Endothelial cell of umbilical vein (primary cell): ENCODE measurements at regions not wholly inside any gene's neighbourhood (a gene's known extent, or its start where the extent isn't known, plus 50 kb on each side); places are given as distances from the start of the nearest gene placed in this dataset.

Experiments
- BruUV-seq: library from RNA; stranded (reverse); fragments of 400-500 nt; replicated peaks from 2 replicates; lab custom pipeline; 2021; lab: Mats Ljungman, UMichigan
- CTCF ChIA-PET: fragments of 300-600, 350-600 bp; sonication (Branson Sonifier 250); formaldehyde crosslinking; loops from one replicate; lab custom pipeline; 2021; ENCODE audit warnings: antibody characterized with exemption, inconsistent platforms; lab: Charles Lee
- POLR2A ChIA-PET: fragments of 300-600, 350-600 bp; sonication (Branson Sonifier 250); formaldehyde crosslinking; loops from one replicate; lab custom pipeline; 2021; ENCODE audit warnings: antibody characterized with exemption, inconsistent platforms; lab: Charles Lee
- DNase-seq: peaks from one replicate; pipeline ENCODE4 v3.0.0-alpha.2; 2011; ENCODE audit warnings: low read depth, low spot score
- FAIRE-seq: peaks from 2 replicates; lab custom pipeline; 2011; peaks lifted over from hg19 to GRCh38; lab: Jason Lieb, UNC
- H2AFZ ChIP-seq: 2 replicates; pipeline ENCODE4 v1.6.0; 2012; ENCODE audit warnings: low read depth, low read length, control low read depth, inconsistent platforms
- H3K27ac ChIP-seq: 2 replicates; pipeline ENCODE4 v1.5.1; 2011; ENCODE audit warnings: low read depth, mild to moderate bottlenecking, control low read depth, low read length, moderate library complexity; ENCODE audit not compliant: insufficient read depth
- H3K27me3 ChIP-seq, 2 experiments: 2 replicates each; pipeline versions ENCODE4 v1.6.0 to v1.6.1; 2011; ENCODE audit warnings: low read length in 2 of 2, mixed read lengths in 1 of 2; ENCODE audit not compliant: control insufficient read depth in 2 of 2, insufficient read depth in 2 of 2
- H3K36me3 ChIP-seq, 2 experiments: 2 replicates in 1 of 2; 3 replicates in 1 of 2; pipeline ENCODE4 v1.5.1; 2011; ENCODE audit warnings: low read length in 2 of 2, mild to moderate bottlenecking in 1 of 2, moderate library complexity in 1 of 2; ENCODE audit not compliant: control insufficient read depth in 2 of 2, insufficient read depth in 2 of 2; ENCODE audit errors: extremely low read depth in 1 of 2
- H3K4me1 ChIP-seq: 3 replicates; pipeline ENCODE4 v1.5.1; 2011; ENCODE audit warnings: mild to moderate bottlenecking, low read length; ENCODE audit not compliant: control insufficient read depth, insufficient read depth; ENCODE audit errors: extremely low read depth
- H3K4me2 ChIP-seq: 2 replicates; pipeline ENCODE4 v1.6.1; 2011; ENCODE audit warnings: low read length, control low read depth, mixed read lengths; ENCODE audit not compliant: insufficient read depth
- H3K4me3 ChIP-seq, 3 experiments: fragments of 200-600 bp in 1 of 3; sonication (generic), shearing (Covaris generic) in 1 of 3; replicated peaks in 1 of 3; 2 replicates each; pipeline ENCODE4 v1.5.1; 2011 to 2016; ENCODE audit warnings: control low read depth in 3 of 3, low read length in 3 of 3, mild to moderate bottlenecking in 2 of 3, inconsistent platforms in 1 of 3, low read depth in 1 of 3, moderate library complexity in 1 of 3; ENCODE audit not compliant: insufficient read depth in 1 of 3
- H3K79me2 ChIP-seq: 2 replicates; pipeline ENCODE4 v1.6.0; 2012; ENCODE audit warnings: low read length, inconsistent platforms; ENCODE audit not compliant: control insufficient read depth, insufficient read depth
- H3K9ac ChIP-seq: replicated peaks from 2 replicates; pipeline ENCODE3; 2011; ENCODE audit warnings: low read length, control low read depth; ENCODE audit not compliant: insufficient read depth; ENCODE audit errors: extremely low read depth
- H3K9me1 ChIP-seq: replicated peaks from 3 replicates; pipeline ENCODE4 v1.6.0; 2011; ENCODE audit warnings: mild to moderate bottlenecking, low read length; ENCODE audit not compliant: control insufficient read depth, insufficient read depth; ENCODE audit errors: extremely low read depth
- H3K9me3 ChIP-seq: replicated peaks from 2 replicates; pipeline ENCODE4 v1.5.1; 2012; ENCODE audit warnings: low read length, inconsistent platforms; ENCODE audit not compliant: control insufficient read depth, insufficient read depth
- H4K20me1 ChIP-seq: replicated peaks from 2 replicates; pipeline ENCODE3; 2011; ENCODE audit warnings: mild to moderate bottlenecking, low read length; ENCODE audit not compliant: control insufficient read depth, insufficient read depth; ENCODE audit errors: extremely low read depth
- CTCF ChIP-seq, 2 donors: IDR thresholded peaks; 1 replicate in 1 of 2; 2 replicates in 1 of 2; pipeline ENCODE4 v1.5.1; 2011; ENCODE audit warnings: low read length in 2 of 2, mild to moderate bottlenecking in 2 of 2, moderate library complexity in 2 of 2, control low read depth in 1 of 2, inconsistent platforms in 1 of 2, low read depth in 1 of 2; ENCODE audit not compliant: insufficient read depth in 1 of 2; ENCODE audit errors: extremely low read depth in 1 of 2
- EZH2 ChIP-seq: IDR thresholded peaks from 2 replicates; pipeline ENCODE4 v1.6.1; 2012; ENCODE audit warnings: borderline replicate concordance, low read depth, mild to moderate bottlenecking, moderate library complexity, low read length, inconsistent platforms; ENCODE audit not compliant: severe bottlenecking
- FOS ChIP-seq: IDR thresholded peaks from 2 replicates; pipeline ENCODE4 v1.6.1; 2011; ENCODE audit warnings: mild to moderate bottlenecking, low read length, moderate library complexity, borderline replicate concordance; ENCODE audit not compliant: insufficient read depth
- GATA2 ChIP-seq: IDR thresholded peaks from 2 replicates; pipeline ENCODE4 v1.7.0; 2011; ENCODE audit warnings: low read depth, mild to moderate bottlenecking, moderate library complexity, mixed read lengths, low read length; ENCODE audit not compliant: insufficient read length, insufficient read depth
- JUN ChIP-seq: IDR thresholded peaks from 2 replicates; pipeline ENCODE4 v1.6.1; 2011; ENCODE audit warnings: borderline replicate concordance, low read depth; ENCODE audit not compliant: insufficient read length, insufficient read depth
- MYC ChIP-seq: IDR thresholded peaks from one replicate; pipeline ENCODE4 v1.6.1; 2011; ENCODE audit warnings: mild to moderate bottlenecking, low read depth, low read length
- POLR2A ChIP-seq: IDR thresholded peaks from 2 replicates; pipeline ENCODE4 v1.6.1; 2012; ENCODE audit warnings: low read depth, mild to moderate bottlenecking, control low read depth, low read length
- POLR2AphosphoS5 ChIP-seq: IDR thresholded peaks from 2 replicates; pipeline ENCODE4 v1.6.1; 2012; ENCODE audit warnings: low read depth, mild to moderate bottlenecking, control low read depth, low read length, moderate library complexity; ENCODE audit not compliant: insufficient read depth
- dilution Hi-C: fragments of 300-500 bp; cut with MboI; formaldehyde crosslinking; loops from one replicate; pipeline ENCODE4 v1.15.0; 2019; ENCODE audit warnings: low sequenced_read_pairs; ENCODE audit not compliant: extremely low pct_ligation_motif_present
- intact Hi-C: fragments of 100-400 bp; cut with micrococcal nuclease; formaldehyde crosslinking; loops from one replicate; pipeline ENCODE4 v1.10.0; 2022
- TF ChIP-seq, protein P1 (sequence below): IDR thresholded peaks from 2 replicates; pipeline ENCODE4 v1.6.1; 2011; ENCODE audit not compliant: insufficient read depth, insufficient read length

GRCh38 chr14:75359098-75359497 lies 68.7 kb upstream of the JDP2 start:
- FAIRE-seq (no peak), DNase-seq (no peak)
- ChIA-PET CTCF (interaction anchor here (1.5 kb wide), 1 partner anchor 9 kb away, joined by 4 read pairs; no protein-coding TSS in a partner anchor), POLR2A (no interaction called here)
- peaks cover 9 to 10% of the 10 kb centered on the region in 2 experiments for H3K27me3 ChIP-seq
- dilution Hi-C loops (no loop called here), intact Hi-C loops (no loop called here)
- no peak overlapping the region for H3K27ac ChIP-seq
- H3K4me2 ChIP-seq = no peak overlapping the region
- TF ChIP-seq FOS (no peak), EZH2 (no peak), GATA2 (no peak), JUN (no peak), POLR2A (no peak)
- TF ChIP-seq, protein P1, sequence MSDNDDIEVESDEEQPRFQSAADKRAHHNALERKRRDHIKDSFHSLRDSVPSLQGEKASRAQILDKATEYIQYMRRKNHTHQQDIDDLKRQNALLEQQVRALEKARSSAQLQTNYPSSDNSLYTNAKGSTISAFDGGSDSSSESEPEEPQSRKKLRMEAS = no peak
- no TSS peak for BruUV-seq
- no peak overlapping the region for H3K9ac ChIP-seq
- H3K36me3 ChIP-seq = no peaks in the 10 kb centered on the region
- no peaks in the 10 kb centered on the region for H3K9me3 ChIP-seq
- H3K9me1 ChIP-seq = no peaks in the 10 kb centered on the region
- H3K4me1 ChIP-seq = no peaks in the 10 kb centered on the region
- no peaks in the 10 kb centered on the region for H3K79me2 ChIP-seq
- no peak overlapping the region for H3K4me3 ChIP-seq
- H2AFZ ChIP-seq = no peak overlapping the region
- H4K20me1 ChIP-seq = no peaks in the 10 kb centered on the region

DNA sequence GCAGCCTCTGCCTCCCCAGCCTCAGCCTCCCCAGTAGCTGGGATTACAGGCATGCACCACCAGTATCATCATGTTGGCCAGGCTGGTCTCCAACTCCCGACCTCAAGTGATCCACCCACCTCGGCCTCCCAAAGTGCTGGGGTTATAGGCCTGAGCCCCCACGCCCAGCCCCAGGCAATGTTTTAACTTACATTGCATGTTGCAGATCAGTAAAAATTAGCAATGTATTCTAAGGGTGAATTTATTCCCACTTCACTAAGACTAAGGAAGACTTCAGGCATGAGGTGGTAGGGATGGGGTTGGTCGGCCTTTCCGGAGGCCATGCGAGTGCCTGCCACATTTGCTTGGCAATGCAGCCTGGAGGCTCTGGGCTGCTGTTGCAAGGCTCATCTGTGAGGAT lies 66.8 kb upstream of the JDP2 start:
- no peak overlapping the region for H3K27ac ChIP-seq
- no TSS peak for BruUV-seq
- no peak overlapping the region for H3K9ac ChIP-seq
- H2AFZ ChIP-seq = no peak overlapping the region
- FAIRE-seq = no peak
- H3K9me1 ChIP-seq = no peaks in the 10 kb centered on the region
- H3K9me3 ChIP-seq = no peaks in the 10 kb centered on the region
- dilution Hi-C loops = no loop called here
- H3K4me2 ChIP-seq = no peak overlapping the region
- intact Hi-C loops = no loop called here
- no peaks in the 10 kb centered on the region for H3K79me2 ChIP-seq
- no peak for TF ChIP-seq CTCF (IDR thresholded peaks at IDR 0.05; ENCODE audit: extremely low read depth in 1 of 2, insufficient read depth in 1 of 2, low read depth in 1 of 2, low read length in 2 of 2)
- TF ChIP-seq, protein P1 = no peak
- no peak for TF ChIP-seq FOS
- TF ChIP-seq POLR2AphosphoS5 = no peak
- no peak for TF ChIP-seq MYC
- TF ChIP-seq JUN = no peak
- no peak for TF ChIP-seq EZH2
- no peak for TF ChIP-seq GATA2
- TF ChIP-seq POLR2A = no peak
- ChIA-PET POLR2A (no interaction called here), CTCF (no interaction called here)
- no peaks in the 10 kb centered on the region for H3K4me1 ChIP-seq
- H4K20me1 ChIP-seq = no peaks in the 10 kb centered on the region
- no peak for DNase-seq
- no peaks in the 10 kb centered on the region for H3K36me3 ChIP-seq
- H3K27me3 ChIP-seq = peaks cover 11 to 18% of the 10 kb centered on the region in 2 experiments
- H3K4me3 ChIP-seq = no peak overlapping the region
